C4-2B (cell line): ENCODE measurements at regions not wholly inside any gene's neighbourhood (a gene's known extent, or its start where the extent isn't known, plus 50 kb on each side); places are given as distances from the start of the nearest gene placed in this dataset.
"Not testable (repeated sequence)": the region's sequence is repeated elsewhere in the genome, so short reads cannot be mapped to it uniquely, and the experiment has no call there.

Experiments used
- CTCF ChIP-seq: fragments of 450-650 bp; conservative IDR thresholded peaks from 2 replicates; pipeline ENCODE4 v1.5.1; 2017; ENCODE audit warnings: mild to moderate bottlenecking
- ZFX ChIP-seq: fragments of 450-650 bp; IDR thresholded peaks from 2 replicates; pipeline ENCODE4 v1.6.1; 2017

GRCh38 chr18:70689765-70690164, 400.9 kb downstream of the SOCS6 start:
- TF ChIP-seq CTCF, ZFX: not testable (repeated sequence)
